NCI-H1694 (cell line): ENCODE measurements at regions not wholly inside any gene's neighbourhood (a gene's known extent, or its start where the extent isn't known, plus 50 kb on each side); places are given as distances from the start of the nearest gene placed in this dataset.

Experiments used
- DNase-seq: peaks from one replicate; lab custom pipeline; 2025; lab: John Stamatoyannopoulos, UW

GRCh38 chr2:38203446-38203810, 127.5 kb upstream of the CYP1B1 start:
- no peak for DNase-seq

GRCh38 chr2:38202713-38203445, 126.9 kb upstream of the CYP1B1 start:
- no peak for DNase-seq

GRCh38 chr2:38201784-38202183, 125.8 kb upstream of the CYP1B1 start:
- DNase-seq: no peak

- no peak for DNase-seq
Observed at GRCh38 chr2:38200598-38200997, 124.6 kb upstream of the CYP1B1 start.

GRCh38 chr2:38199127-38199526, 123.2 kb upstream of the CYP1B1 start:
- DNase-seq: no peak

- no peak for DNase-seq
Observed at GRCh38 chr2:38194751-38195150, 118.8 kb upstream of the CYP1B1 start.

- no peak for DNase-seq
Observed at GRCh38 chr2:38192976-38193375, 117.0 kb upstream of the CYP1B1 start.

GRCh38 chr2:38192046-38192445, 116.1 kb upstream of the CYP1B1 start:
- DNase-seq: no peak

- no peak for DNase-seq
Observed at GRCh38 chr2:38191516-38191915, 115.6 kb upstream of the CYP1B1 start.

- DNase-seq: no peak
Observed at GRCh38 chr2:38190542-38191218, 114.7 kb upstream of the CYP1B1 start.

- no peak for DNase-seq
Observed at GRCh38 chr2:38187541-38188011, 111.6 kb upstream of the CYP1B1 start.

- no peak for DNase-seq
Observed at GRCh38 chr2:38185012-38185491, 109.1 kb upstream of the CYP1B1 start.

GRCh38 chr2:38182492-38183003, 106.6 kb upstream of the CYP1B1 start:
- no peak for DNase-seq

- DNase-seq: no peak
Observed at GRCh38 chr2:38181806-38182491, 106.0 kb upstream of the CYP1B1 start.

GRCh38 chr2:38180754-38181153, 104.8 kb upstream of the CYP1B1 start:
- DNase-seq: no peak

GRCh38 chr2:38178556-38179419, 102.8 kb upstream of the CYP1B1 start:
- DNase-seq: no peak

GRCh38 chr2:38178119-38178518, 102.2 kb upstream of the CYP1B1 start:
- DNase-seq: no peak

- DNase-seq: no peak
Observed at GRCh38 chr2:38176619-38177021, 100.7 kb upstream of the CYP1B1 start.

- DNase-seq: no peak
Observed at GRCh38 chr2:38174646-38175423, 98.9 kb upstream of the CYP1B1 start.

- no peak for DNase-seq
Observed at GRCh38 chr2:38174131-38174530, 98.2 kb upstream of the CYP1B1 start.

- DNase-seq: no peak
Observed at GRCh38 chr2:38173683-38174082, 97.7 kb upstream of the CYP1B1 start.
